Epithelial cell of esophagus (primary cell): ENCODE measurements at regions not wholly inside any gene's neighbourhood (a gene's known extent, or its start where the extent isn't known, plus 50 kb on each side); places are given as distances from the start of the nearest gene placed in this dataset.

ENCODE experiments used
- DNase-seq: peaks from one replicate; pipeline ENCODE4 v3.0.0; 2010; ENCODE audit warnings: low read depth
- H3K4me3 ChIP-seq: 2 replicates; pipeline ENCODE4 v1.5.1; 2011; ENCODE audit warnings: mild to moderate bottlenecking, low read length, control low read depth
- CTCF ChIP-seq: IDR thresholded peaks from 2 replicates; pipeline ENCODE4 v1.5.1; 2011; ENCODE audit warnings: low read depth, mild to moderate bottlenecking, low read length, control low read depth, inconsistent platforms; ENCODE audit not compliant: insufficient read depth; ENCODE audit errors: missing control alignments

- DNase-seq: no peak
- TF ChIP-seq CTCF: no peak
Observed at GRCh38 chr18:22773944-22774343, 159.2 kb upstream of the RBBP8 start.

GRCh38 chr18:22778996-22779395, 154.1 kb upstream of the RBBP8 start:
- DNase-seq: no peak
- TF ChIP-seq CTCF: no peak

More at GRCh38 chr18:22773944-22774343, 159.2 kb upstream of the RBBP8 start:
- H3K4me3 ChIP-seq: no peak overlapping the region

GRCh38 chr18:22783245-22783644, 149.9 kb upstream of the RBBP8 start:
- H3K4me3 ChIP-seq: no peak overlapping the region
- no peak for DNase-seq
- TF ChIP-seq CTCF: no peak

More at GRCh38 chr18:22778996-22779395, 154.1 kb upstream of the RBBP8 start:
- H3K4me3 ChIP-seq: no peak overlapping the region

GRCh38 chr18:22783662-22784076, 149.5 kb upstream of the RBBP8 start:
- TF ChIP-seq CTCF: no peak
- H3K4me3 ChIP-seq: no peak overlapping the region
- no peak for DNase-seq

GRCh38 chr18:22789052-22789451, 144.1 kb upstream of the RBBP8 start:
- DNase-seq: no peak
- TF ChIP-seq CTCF: no peak
- no peak overlapping the region for H3K4me3 ChIP-seq

GRCh38 chr18:22789600-22789999, 143.5 kb upstream of the RBBP8 start:
- no peak for TF ChIP-seq CTCF
- DNase-seq: no peak
- H3K4me3 ChIP-seq: no peak overlapping the region

GRCh38 chr18:22790545-22791309, 142.4 kb upstream of the RBBP8 start:
- TF ChIP-seq CTCF: no peak
- no peak for DNase-seq
- no peak overlapping the region for H3K4me3 ChIP-seq
